AG09309 (cell line): ENCODE measurements at regions not wholly inside any gene's neighbourhood (a gene's known extent, or its start where the extent isn't known, plus 50 kb on each side); places are given as distances from the start of the nearest gene placed in this dataset.

ENCODE experiments used
- DNase-seq: peaks from one replicate; pipeline ENCODE4 v3.0.0-alpha.2; 2010; ENCODE audit warnings: low read depth
- H3K4me3 ChIP-seq: 2 replicates; pipeline ENCODE4 v1.5.1; 2011; ENCODE audit warnings: mild to moderate bottlenecking, low read depth, low read length, moderate library complexity; ENCODE audit not compliant: control insufficient read depth
- CTCF ChIP-seq: IDR thresholded peaks from 2 replicates; pipeline ENCODE4 v1.5.1; 2011; ENCODE audit warnings: mild to moderate bottlenecking, low read depth, low read length, inconsistent platforms; ENCODE audit not compliant: insufficient read depth, control insufficient read depth; ENCODE audit errors: missing control alignments

DNA sequence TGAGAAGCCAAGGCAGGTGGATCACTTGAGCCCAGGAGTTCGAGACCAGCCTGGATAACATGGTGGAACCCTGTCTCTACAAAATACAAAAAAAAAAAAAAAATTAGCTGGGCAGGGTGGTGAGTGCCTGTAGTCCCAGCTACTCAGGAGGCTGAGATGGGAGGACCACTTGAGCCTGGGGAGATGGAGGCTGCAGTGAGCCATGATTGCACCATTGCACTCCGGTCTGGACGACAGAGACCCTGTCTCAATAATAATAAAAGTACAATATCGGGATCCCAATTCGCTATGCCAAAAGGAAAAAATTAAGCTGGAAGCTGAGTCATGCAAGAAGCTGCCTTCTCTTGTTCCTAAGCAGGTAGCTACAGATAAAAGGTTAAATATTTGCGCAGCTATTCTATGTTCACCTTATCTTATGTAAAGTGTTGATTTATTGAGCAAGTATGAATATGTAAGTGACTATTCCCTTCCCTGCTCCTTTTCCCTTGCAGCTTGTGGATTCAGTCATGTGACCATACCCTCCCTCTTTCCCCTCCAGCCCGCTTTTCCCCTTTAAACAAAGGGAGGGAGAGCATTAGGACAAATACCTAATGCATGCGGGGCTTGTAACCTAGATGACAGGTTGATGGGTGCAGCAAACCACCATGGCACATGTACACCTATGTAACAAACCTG is 112.0 kb downstream of the LITAF start:
- TF ChIP-seq CTCF: no peak

DNA sequence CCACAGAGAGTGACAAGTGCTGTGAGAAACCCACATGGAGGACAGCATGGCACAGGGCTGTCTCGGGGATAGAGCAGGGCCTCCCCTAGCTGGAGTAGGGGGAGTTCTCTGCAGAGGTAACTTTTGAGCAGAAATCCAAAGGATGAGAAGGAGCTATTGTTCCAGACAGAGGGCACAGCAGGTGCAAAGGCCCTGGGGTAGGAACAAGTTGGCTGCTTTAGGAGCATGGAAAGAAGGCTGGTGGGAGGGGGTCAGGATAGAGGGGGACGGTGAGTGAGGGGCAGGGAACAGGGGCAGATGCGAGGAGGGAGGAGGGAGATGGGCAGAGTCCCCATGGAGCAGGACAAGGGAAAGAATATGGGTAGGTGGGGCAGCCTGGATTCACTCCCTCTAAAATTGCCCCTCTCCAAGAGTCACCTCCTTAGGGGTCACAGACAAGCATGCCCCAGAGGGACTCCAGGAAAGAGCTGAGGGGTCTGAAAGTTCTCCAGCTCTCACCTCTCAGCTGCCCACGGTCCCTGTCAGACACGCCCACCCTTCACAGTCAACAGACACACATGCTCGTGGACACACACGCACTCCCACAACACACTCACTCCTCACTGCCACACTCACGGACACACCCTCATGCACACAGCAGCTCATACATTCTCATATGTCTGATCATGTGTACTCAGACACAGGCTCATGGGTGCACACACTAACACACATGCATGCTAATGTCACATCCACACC is 110.7 kb downstream of the LITAF start:
- no peak for DNase-seq
- no peak for TF ChIP-seq CTCF
- no peak overlapping the region for H3K4me3 ChIP-seq

More for the DNA sequence above, 112.0 kb downstream of the LITAF start:
- DNase-seq: no peak
- H3K4me3 ChIP-seq: no peak overlapping the region

GRCh38 chr16:11476676-11477075 is 110.0 kb downstream of the LITAF start:
- no peak overlapping the region for H3K4me3 ChIP-seq
- DNase-seq: no peak
- no peak for TF ChIP-seq CTCF

DNA sequence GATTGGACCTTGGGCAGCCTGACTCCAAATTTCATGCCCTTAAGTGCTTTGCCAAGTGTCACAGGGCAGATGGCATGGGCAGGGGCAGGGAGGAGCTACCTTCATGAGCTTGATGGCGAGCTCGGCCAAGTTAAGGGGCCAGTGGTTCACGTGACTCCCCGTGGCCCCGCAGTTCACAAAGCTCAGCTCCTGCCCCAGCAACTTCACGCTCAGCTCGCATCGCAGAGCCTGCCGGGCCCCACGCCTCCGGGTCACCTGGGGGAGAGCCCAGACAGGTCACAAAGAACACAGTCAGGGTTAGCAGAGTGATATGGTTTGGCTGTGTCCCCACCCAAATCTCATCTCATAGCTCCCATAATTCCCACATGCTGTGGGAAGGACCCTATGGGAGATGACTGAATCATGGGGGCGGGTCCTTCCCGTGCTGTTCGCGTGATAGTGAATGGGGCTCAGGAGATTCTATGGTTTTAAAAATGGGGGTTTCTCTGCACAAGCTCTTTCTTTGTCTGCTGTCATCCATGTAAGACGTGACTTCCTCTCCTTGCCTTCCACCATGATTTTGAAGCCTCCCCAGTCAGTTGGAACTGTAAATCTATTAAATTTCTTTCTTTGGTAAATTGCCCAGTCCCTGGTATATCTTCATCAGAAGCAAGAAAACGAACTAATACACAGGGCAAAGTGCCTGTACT is 108.1 kb downstream of the LITAF start:
- no peak for TF ChIP-seq CTCF
- DNase-seq: no peak
- H3K4me3 ChIP-seq: no peak overlapping the region

- no peak for TF ChIP-seq CTCF
Measured at GRCh38 chr16:11479916-11480315, 106.8 kb downstream of the LITAF start.

DNA sequence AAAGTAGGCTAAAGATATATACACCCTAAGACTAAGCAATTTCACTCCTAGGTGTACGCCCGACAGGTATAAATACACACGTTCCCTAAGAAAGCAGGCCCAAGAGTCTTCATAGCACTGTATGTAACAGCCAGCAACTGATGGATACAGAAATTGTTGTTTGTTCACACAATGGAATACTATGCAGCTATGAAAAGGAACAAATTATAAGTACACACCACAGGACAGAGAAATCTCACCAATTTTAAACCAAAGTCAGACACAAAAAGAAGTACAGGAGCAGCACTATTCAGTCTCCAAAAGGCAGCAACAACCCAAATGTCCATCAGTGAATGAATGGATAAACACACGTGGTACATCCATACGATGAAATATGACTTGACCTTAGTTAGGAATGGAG is 106.1 kb downstream of the LITAF start:
- DNase-seq: no peak
- no peak overlapping the region for H3K4me3 ChIP-seq
- no peak for TF ChIP-seq CTCF

More at GRCh38 chr16:11479916-11480315, 106.8 kb downstream of the LITAF start:
- no peak for DNase-seq
- no peak overlapping the region for H3K4me3 ChIP-seq
